Left kidney (tissue), 1 donor: ENCODE measurements at regions not wholly inside any gene's neighbourhood (a gene's known extent, or its start where the extent isn't known, plus 50 kb on each side); places are given as distances from the start of the nearest gene placed in this dataset.
"Not testable (repeated sequence)": the region's sequence is repeated elsewhere in the genome, so short reads cannot be mapped to it uniquely, and the experiment has no call there.

Source experiments
- DNase-seq: peaks from one replicate; pipeline ENCODE4 v3.0.0-alpha.2; 2013

- no peak for DNase-seq
Observed at GRCh38 chr3:99586701-99587100, 51.7 kb upstream of the COL8A1 start.

GRCh38 chr3:99579965-99580364, 58.4 kb upstream of the COL8A1 start:
- no peak for DNase-seq

GRCh38 chr3:99579246-99579645, 59.1 kb upstream of the COL8A1 start:
- DNase-seq = no peak

- no peak for DNase-seq
Observed at GRCh38 chr3:99578339-99578970, 59.9 kb upstream of the COL8A1 start.

GRCh38 chr3:99576904-99577559, 61.4 kb upstream of the COL8A1 start:
- DNase-seq = no peak

GRCh38 chr3:99575683-99576082, 62.7 kb upstream of the COL8A1 start:
- no peak for DNase-seq

GRCh38 chr3:99570061-99570460, 68.3 kb upstream of the COL8A1 start:
- DNase-seq = no peak

- DNase-seq = no peak
Observed at GRCh38 chr3:99568663-99569335, 69.6 kb upstream of the COL8A1 start.

GRCh38 chr3:99565331-99565730, 73.1 kb upstream of the COL8A1 start:
- no peak for DNase-seq

GRCh38 chr3:99562990-99563607, 75.3 kb upstream of the COL8A1 start:
- DNase-seq = no peak

- DNase-seq = peak; percentile 47
Observed at GRCh38 chr3:99562138-99562537, 76.3 kb upstream of the COL8A1 start.

GRCh38 chr3:99561056-99561455, 77.3 kb upstream of the COL8A1 start:
- DNase-seq = no peak

- DNase-seq = no peak
Observed at GRCh38 chr3:99559196-99559595, 79.2 kb upstream of the COL8A1 start.

GRCh38 chr3:99555885-99556284, 82.5 kb upstream of the COL8A1 start:
- not testable (repeated sequence) for DNase-seq

GRCh38 chr3:99551520-99551919, 86.9 kb upstream of the COL8A1 start:
- DNase-seq = no peak

GRCh38 chr3:99549957-99550603, 88.3 kb upstream of the COL8A1 start:
- no peak for DNase-seq

- DNase-seq = no peak
Observed at GRCh38 chr3:99549220-99549619, 89.2 kb upstream of the COL8A1 start.

- DNase-seq = no peak
Observed at GRCh38 chr3:99548674-99549073, 89.7 kb upstream of the COL8A1 start.

- DNase-seq = no peak
Observed at GRCh38 chr3:99545941-99546580, 92.3 kb upstream of the COL8A1 start.

- DNase-seq = no peak
Observed at GRCh38 chr3:99544786-99545281, 93.6 kb upstream of the COL8A1 start.

GRCh38 chr3:99543796-99544195, 94.6 kb upstream of the COL8A1 start:
- no peak for DNase-seq
